Glomerular endothelial cell (primary cell): ENCODE measurements at regions not wholly inside any gene's neighbourhood (a gene's known extent, or its start where the extent isn't known, plus 50 kb on each side); places are given as distances from the start of the nearest gene placed in this dataset.

Source experiments
- DNase-seq: peaks from one replicate; pipeline ENCODE4 v3.0.0-alpha.2; 2011; ENCODE audit warnings: low read depth, low spot score; ENCODE audit errors: extremely low read depth

GRCh38 chr6:79307321-79308036, 73.0 kb upstream of the HMGN3 start:
- no peak for DNase-seq

DNA sequence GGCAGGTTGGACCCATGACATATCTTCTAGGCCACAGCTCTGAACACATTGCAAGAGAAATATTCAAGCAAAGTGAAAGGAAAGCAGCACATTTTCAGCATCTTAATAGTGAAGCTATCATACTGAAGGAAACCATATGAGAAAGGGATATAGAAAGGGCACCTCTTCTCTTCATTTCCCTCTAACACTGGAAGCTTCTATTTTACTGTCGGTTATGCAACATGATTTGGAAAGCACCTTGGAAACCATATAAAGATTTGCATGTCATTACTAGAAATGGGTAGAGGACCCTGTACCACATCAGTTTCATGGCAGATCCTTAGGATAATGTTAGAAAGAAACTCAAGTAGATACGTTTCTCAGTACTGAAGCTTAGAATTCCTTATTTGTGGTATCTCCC, 70.5 kb upstream of the HMGN3 start:
- no peak for DNase-seq

- no peak for DNase-seq
Observed at GRCh38 chr6:79302341-79302740, 67.9 kb upstream of the HMGN3 start.

- no peak for DNase-seq
Observed at GRCh38 chr6:79301290-79301689, 66.8 kb upstream of the HMGN3 start.

DNA sequence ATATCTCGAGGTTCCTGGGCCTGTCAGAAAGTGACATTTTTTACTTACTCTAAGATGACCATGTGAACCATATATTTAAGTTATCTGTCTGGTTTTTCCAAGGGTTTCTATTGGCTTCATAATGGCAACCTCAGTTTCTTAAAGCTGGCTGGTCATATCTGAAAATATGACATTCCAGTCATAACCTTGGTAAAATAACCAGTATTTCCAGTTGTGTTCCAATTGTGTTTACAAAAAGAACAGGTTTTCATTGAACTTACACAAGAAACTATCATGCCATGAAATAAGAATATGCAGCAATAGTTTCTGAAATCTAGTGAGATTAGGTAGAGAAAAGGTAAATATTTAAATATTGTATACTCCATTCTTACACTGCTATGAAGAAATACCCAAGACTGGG, 61.7 kb upstream of the HMGN3 start:
- DNase-seq = no peak
